ENCODE measurements at regions not wholly inside any gene's neighbourhood (a gene's known extent, or its start where the extent isn't known, plus 50 kb on each side); places are given as distances from the start of the nearest gene placed in this dataset.

DNA sequence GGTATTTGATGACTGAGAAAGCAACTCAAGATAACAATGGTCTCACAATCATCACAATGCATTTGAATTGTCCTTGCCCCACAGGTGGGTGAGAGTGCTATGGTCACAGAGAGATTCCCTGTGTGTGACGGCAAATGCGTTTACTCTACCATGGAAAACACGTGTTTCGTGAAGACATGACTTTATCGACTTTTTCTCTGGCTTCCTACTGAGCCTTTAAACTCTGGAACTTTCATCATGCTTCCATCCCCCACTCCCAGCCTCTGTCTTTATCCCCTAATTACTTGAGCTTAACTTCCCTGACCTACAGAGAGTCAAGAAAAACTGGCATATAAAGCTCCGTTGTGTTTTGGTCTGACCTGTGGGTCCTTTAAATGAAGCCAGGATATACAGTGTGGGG, 414.1 kb upstream of the CLINT1 start:
- Histone ChIP-seq H3K4me3 (no peak overlapping the region), H3K27me3 (no peaks in the 10 kb centered on the region), H3K27ac (no peak overlapping the region), H3K4me1 (replicated peaks in 1 of 2) (no peaks in the 10 kb centered on the region), H3K36me3 (replicated peaks in 1 of 2) (no peaks in the 10 kb centered on the region), H3K9me3 (replicated peaks in 1 of 3) (no peaks in the 10 kb centered on the region)
- intact Hi-C loops (cut with DNase I) = no loop called here
- no peak for DNase-seq
- 54 to 70% (median 66%) methylated on average over 6 of the region's 6 CpGs for WGBS, 4 donors
- no peak for TF ChIP-seq POLR2A (IDR thresholded peaks at IDR 0.05)
- TF ChIP-seq, protein P1, sequence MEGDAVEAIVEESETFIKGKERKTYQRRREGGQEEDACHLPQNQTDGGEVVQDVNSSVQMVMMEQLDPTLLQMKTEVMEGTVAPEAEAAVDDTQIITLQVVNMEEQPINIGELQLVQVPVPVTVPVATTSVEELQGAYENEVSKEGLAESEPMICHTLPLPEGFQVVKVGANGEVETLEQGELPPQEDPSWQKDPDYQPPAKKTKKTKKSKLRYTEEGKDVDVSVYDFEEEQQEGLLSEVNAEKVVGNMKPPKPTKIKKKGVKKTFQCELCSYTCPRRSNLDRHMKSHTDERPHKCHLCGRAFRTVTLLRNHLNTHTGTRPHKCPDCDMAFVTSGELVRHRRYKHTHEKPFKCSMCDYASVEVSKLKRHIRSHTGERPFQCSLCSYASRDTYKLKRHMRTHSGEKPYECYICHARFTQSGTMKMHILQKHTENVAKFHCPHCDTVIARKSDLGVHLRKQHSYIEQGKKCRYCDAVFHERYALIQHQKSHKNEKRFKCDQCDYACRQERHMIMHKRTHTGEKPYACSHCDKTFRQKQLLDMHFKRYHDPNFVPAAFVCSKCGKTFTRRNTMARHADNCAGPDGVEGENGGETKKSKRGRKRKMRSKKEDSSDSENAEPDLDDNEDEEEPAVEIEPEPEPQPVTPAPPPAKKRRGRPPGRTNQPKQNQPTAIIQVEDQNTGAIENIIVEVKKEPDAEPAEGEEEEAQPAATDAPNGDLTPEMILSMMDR (IDR thresholded peaks at IDR 0.05) = no peak

DNA sequence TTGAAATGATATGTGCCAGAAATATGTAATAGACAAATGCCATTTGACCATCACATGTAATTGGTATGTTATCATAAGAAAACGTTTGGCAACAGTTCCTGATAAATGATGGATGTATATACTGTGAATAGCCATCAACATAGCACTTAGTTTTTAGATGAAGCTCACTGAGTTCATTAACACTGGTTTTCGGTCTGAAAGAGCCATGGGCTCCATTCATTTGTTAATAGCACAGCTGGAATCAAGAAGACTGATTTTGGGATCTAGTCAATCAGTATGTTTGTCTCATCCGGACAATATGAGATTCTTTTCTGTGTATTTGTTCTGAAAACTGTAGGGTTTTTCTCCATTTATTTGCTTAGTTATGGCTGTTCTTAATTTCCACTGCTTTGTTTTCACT, 413.5 kb upstream of the CLINT1 start:
- Histone ChIP-seq H3K36me3 (replicated peaks in 1 of 2) (no peaks in the 10 kb centered on the region), H3K27ac (no peak overlapping the region), H3K9me3 (replicated peaks in 1 of 3) (no peaks in the 10 kb centered on the region), H3K4me3 (no peak overlapping the region), H3K27me3 (no peaks in the 10 kb centered on the region), H3K4me1 (replicated peaks in 1 of 2) (no peaks in the 10 kb centered on the region)
- TF ChIP-seq, protein P1 (IDR thresholded peaks at IDR 0.05) = no peak
- no peak for TF ChIP-seq POLR2A (IDR thresholded peaks at IDR 0.05)
- 46 to 65% (median 54%) methylated on average over 3 of the region's 3 CpGs for WGBS, 4 donors
- no peak for DNase-seq
- intact Hi-C loops (cut with DNase I) = no loop called here

- 41 to 63% (median 56%) methylated on average over 2 of the region's 2 CpGs for WGBS, 4 donors
- TF ChIP-seq POLR2A (IDR thresholded peaks at IDR 0.05) = no peak
- TF ChIP-seq, protein P1 (IDR thresholded peaks at IDR 0.05) = no peak
- no peak for DNase-seq
- Histone ChIP-seq H3K27me3 (no peaks in the 10 kb centered on the region), H3K4me1 (replicated peaks in 1 of 2) (no peaks in the 10 kb centered on the region), H3K4me3 (no peak overlapping the region), H3K27ac (no peak overlapping the region), H3K9me3 (replicated peaks in 1 of 3) (no peaks in the 10 kb centered on the region), H3K36me3 (replicated peaks in 1 of 2) (no peaks in the 10 kb centered on the region)
- intact Hi-C loops (cut with DNase I) = no loop called here
Measured at GRCh38 chr5:158270996-158271554, 412.1 kb upstream of the CLINT1 start.

DNA sequence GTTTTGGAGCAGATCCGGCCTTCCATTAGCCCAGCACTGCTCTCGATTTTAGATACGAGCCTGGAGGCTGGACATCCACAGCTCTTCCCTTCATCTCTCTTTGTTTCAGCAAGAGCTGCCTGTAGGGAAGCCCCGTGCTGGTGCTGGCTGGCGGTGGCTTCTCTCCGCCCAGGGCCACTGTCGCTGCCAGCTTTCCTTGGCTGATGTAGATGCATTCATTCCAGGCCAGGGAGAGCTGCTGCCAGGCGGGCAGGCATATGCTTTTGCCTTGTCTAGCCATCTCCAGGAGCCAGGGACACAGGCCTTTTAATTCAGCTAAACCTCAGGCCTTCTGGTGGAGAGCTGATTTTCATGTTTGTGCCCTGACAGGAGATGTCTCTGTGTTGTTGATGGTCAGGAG, 409.3 kb upstream of the CLINT1 start:
- Histone ChIP-seq H3K27ac (no peak overlapping the region), H3K4me3 (no peak overlapping the region), H3K9me3 (replicated peaks in 1 of 3) (no peaks in the 10 kb centered on the region), H3K4me1 (replicated peaks in 1 of 2) (no peaks in the 10 kb centered on the region), H3K27me3 (no peaks in the 10 kb centered on the region), H3K36me3 (replicated peaks in 1 of 2) (no peaks in the 10 kb centered on the region)
- TF ChIP-seq, protein P1 (IDR thresholded peaks at IDR 0.05) = no peak
- no peak for TF ChIP-seq POLR2A (IDR thresholded peaks at IDR 0.05)
- intact Hi-C loops (cut with DNase I) = no loop called here
- no peak for DNase-seq
- 88 to 92% (median 90%) methylated on average over 8 of the region's 8 CpGs for WGBS, 4 donors

All from adrenal gland (tissue), 9 donors.